ENCODE measurements at regions not wholly inside any gene's neighbourhood (a gene's known extent, or its start where the extent isn't known, plus 50 kb on each side); places are given as distances from the start of the nearest gene placed in this dataset.

GRCh38 chr6:134436950-134437349, 119.0 kb upstream of the SGK1 start:
- TF ChIP-seq EZH2 (IDR thresholded peaks at IDR 0.05; ENCODE audit: insufficient read depth, poor library complexity, severe bottlenecking) (no peak), EZH2phosphoT487 (IDR thresholded peaks at IDR 0.05; ENCODE audit: insufficient read depth, low read depth) (no peak)
